CD4-positive, CD25-positive, alpha-beta regulatory T cell (primary cell): ENCODE measurements at regions not wholly inside any gene's neighbourhood (a gene's known extent, or its start where the extent isn't known, plus 50 kb on each side); places are given as distances from the start of the nearest gene placed in this dataset.

Experiments
- ATAC-seq, 2 donors: fragments of 150-1000 bp; cut with Tn5 transposase; one replicate each; pipeline ENCODE4 v1.10.0; 2021; ENCODE audit warnings: low read depth in 2 of 2, moderate number of reproducible peaks in 2 of 2, moderate library complexity in 1 of 2
- DNase-seq, 3 donors: peaks; one replicate each; pipeline versions ENCODE4 v3.0.0 to v3.0.0-alpha.2; 2012 to 2022; ENCODE audit warnings: mixed read lengths in 1 of 3
- H3K27ac ChIP-seq: one replicate; pipeline ENCODE4 v1.7.0; 2013; ENCODE audit warnings: mild to moderate bottlenecking, low read length; ENCODE audit not compliant: insufficient read depth, poor library complexity, severe bottlenecking
- H3K27me3 ChIP-seq: one replicate; pipeline ENCODE4 v1.7.0; 2013; ENCODE audit warnings: low read length; ENCODE audit not compliant: control insufficient read depth, insufficient read depth
- H3K36me3 ChIP-seq: one replicate; pipeline ENCODE4 v1.7.0; 2013; ENCODE audit warnings: mild to moderate bottlenecking, low read length, moderate library complexity; ENCODE audit not compliant: control insufficient read depth, insufficient read depth
- H3K4me1 ChIP-seq: 2 replicates; pipeline ENCODE4 v1.7.0; 2013; ENCODE audit warnings: mild to moderate bottlenecking, low read length; ENCODE audit not compliant: insufficient read depth, control insufficient read depth, poor library complexity, severe bottlenecking
- H3K4me3 ChIP-seq: one replicate; pipeline ENCODE4 v1.7.0; 2013; ENCODE audit warnings: low read depth, mild to moderate bottlenecking, low read length, moderate library complexity
- H3K9me3 ChIP-seq, 2 experiments: 1 replicate in 1 of 2; 2 replicates in 1 of 2; pipeline ENCODE4 v1.7.0; 2013; ENCODE audit warnings: low read length in 2 of 2, mild to moderate bottlenecking in 1 of 2, moderate library complexity in 1 of 2; ENCODE audit not compliant: control insufficient read depth in 2 of 2
- H3K27ac Mint-ChIP-seq, 3 donors: one replicate each; pipeline ENCODE4 v1.8.0; 2020 to 2022; ENCODE audit warnings: mild to moderate bottlenecking in 3 of 3, mixed read lengths in 3 of 3, moderate library complexity in 2 of 3
- H3K27me3 Mint-ChIP-seq: one replicate; pipeline ENCODE4 v1.8.0; 2022; ENCODE audit warnings: mild to moderate bottlenecking, mixed read lengths
- H3K36me3 Mint-ChIP-seq: one replicate; pipeline ENCODE4 v1.8.0; 2020; ENCODE audit warnings: mixed read lengths
- H3K4me1 Mint-ChIP-seq, 4 donors: one replicate each; pipeline ENCODE4 v1.8.0; 2020 to 2022; ENCODE audit warnings: mixed read lengths in 4 of 4, mild to moderate bottlenecking in 1 of 4
- H3K4me3 Mint-ChIP-seq, 4 donors: one replicate each; pipeline ENCODE4 v1.8.0; 2020 to 2022; ENCODE audit warnings: mild to moderate bottlenecking in 4 of 4, mixed read lengths in 4 of 4, moderate library complexity in 3 of 4
- H3K9me3 Mint-ChIP-seq, 7 donors: one replicate each; pipeline ENCODE4 v1.8.0; 2020 to 2022; ENCODE audit warnings: mixed read lengths in 7 of 7, mild to moderate bottlenecking in 3 of 7, moderate library complexity in 2 of 7

DNA sequence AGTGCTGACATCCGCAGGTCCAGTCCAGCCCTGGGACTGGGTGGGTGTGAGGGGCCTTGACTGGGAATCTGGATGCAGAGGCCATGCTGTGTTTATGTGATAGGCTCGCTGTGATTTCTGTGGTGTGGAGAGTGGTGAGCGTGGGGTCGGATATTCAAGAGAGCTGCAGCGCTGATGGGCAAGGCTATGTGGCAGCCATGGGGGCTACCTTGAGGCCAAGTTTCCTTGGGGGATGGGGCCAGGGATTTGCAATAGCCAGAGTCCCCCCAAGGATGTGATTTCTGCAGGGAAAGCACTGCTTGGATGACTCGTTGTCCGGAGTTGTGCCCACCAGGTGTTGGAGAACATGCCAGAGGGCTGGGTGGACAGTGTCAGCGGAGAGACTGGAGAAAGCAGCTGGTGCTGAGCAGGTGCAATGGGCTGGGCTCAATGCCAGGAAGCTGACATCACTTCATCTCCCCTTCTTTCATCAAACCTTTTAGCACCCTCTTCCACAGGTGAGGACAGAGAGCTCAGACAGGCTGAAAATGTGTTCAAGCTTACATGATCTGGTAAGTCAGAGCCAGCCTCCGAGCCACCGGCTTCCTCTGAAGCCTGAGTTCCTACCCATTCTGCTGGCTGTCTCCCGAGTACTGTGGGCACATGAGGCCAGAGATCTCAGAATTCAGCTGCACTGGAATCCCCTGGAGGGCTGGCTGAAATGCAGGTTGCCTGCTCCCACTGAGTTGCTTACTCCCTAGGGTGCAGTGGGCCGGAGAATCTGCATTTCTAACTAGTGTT is 132.9 kb downstream of the RHOU start:
- Histone ChIP-seq H3K4me1 (peaks cover 6% of the 10 kb centered on the region), H3K27ac (no peak overlapping the region), H3K36me3 (no peaks in the 10 kb centered on the region), H3K27me3 (no peaks in the 10 kb centered on the region), H3K4me3 (no peak overlapping the region), H3K9me3 (no peaks in the 10 kb centered on the region)
- no peaks in the 10 kb centered on the region for H3K27me3 Mint-ChIP-seq
- H3K27ac Mint-ChIP-seq = peak overlapping the region in 1 of 3 donors; percentile 39
- peaks cover 0 to 1% (median 0%) of the 10 kb centered on the region in 7 donors for H3K9me3 Mint-ChIP-seq
- ATAC-seq (no peak), DNase-seq (no peak)
- no peak overlapping the region for H3K4me3 Mint-ChIP-seq
- peaks cover 0 to 16% (median 3%) of the 10 kb centered on the region in 4 donors for H3K4me1 Mint-ChIP-seq
- H3K36me3 Mint-ChIP-seq = no peaks in the 10 kb centered on the region

DNA sequence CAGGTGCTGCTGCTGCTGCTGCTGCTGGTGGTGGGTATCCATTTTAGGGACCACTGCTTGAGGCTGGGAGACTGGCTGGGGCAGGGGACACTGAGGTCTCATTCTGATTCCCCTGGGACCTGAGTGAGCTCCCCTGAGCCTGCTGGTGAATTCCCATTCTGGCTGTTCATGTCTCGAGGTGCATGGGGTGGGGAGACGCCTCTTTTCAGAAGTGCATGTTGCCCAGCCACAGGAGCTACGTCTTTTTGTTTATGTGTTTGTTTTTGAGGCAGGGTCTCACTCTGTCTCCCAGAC is 133.4 kb downstream of the RHOU start:
- Histone ChIP-seq H3K36me3 (no peaks in the 10 kb centered on the region), H3K27ac (no peak overlapping the region), H3K4me1 (peaks cover 6% of the 10 kb centered on the region), H3K9me3 (no peaks in the 10 kb centered on the region), H3K27me3 (no peaks in the 10 kb centered on the region), H3K4me3 (no peak overlapping the region)
- Mint-ChIP-seq H3K4me3 (no peak overlapping the region), H3K9me3 (peaks cover 0 to 1% (median 0%) of the 10 kb centered on the region in 7 donors), H3K4me1 (peaks cover 0 to 10% (median under 1%) of the 10 kb centered on the region in 4 donors), H3K36me3 (no peaks in the 10 kb centered on the region), H3K27me3 (no peaks in the 10 kb centered on the region), H3K27ac (no peak overlapping the region)
- ATAC-seq = no peak
- no peak for DNase-seq

DNA sequence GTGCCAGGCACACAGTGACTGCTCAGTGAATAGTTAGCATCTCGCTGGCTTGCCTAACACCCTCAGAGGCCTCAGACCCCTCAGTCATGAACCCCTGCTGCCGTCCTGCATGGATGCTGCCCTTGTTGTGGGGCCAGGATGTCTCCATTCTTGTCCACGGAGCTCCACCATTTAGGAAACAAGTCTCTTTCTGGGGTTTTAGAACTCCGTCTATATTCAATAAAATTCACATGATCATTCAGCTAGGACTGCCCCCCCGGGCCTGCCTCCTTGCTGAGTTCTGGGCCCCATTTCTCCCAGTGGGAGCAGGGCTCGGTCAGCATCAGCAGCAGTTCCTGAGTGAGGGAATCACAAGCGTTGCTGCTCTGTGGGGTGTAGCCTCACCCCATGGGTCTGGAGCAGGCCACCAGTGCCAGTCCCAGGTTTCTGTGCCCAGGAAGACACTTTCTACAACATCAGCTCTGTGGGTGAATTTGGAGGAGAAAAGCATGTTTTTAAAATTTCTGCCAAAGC is 134.1 kb downstream of the RHOU start:
- no peak overlapping the region for H3K4me3 Mint-ChIP-seq
- H3K9me3 ChIP-seq = no peaks in the 10 kb centered on the region
- no peak for ATAC-seq
- H3K4me1 Mint-ChIP-seq = peaks cover 0 to 3% (median 0%) of the 10 kb centered on the region in 4 donors
- H3K4me3 ChIP-seq = no peak overlapping the region
- H3K36me3 ChIP-seq = no peaks in the 10 kb centered on the region
- H3K27me3 ChIP-seq = no peaks in the 10 kb centered on the region
- H3K4me1 ChIP-seq = peaks cover 2% of the 10 kb centered on the region
- no peak overlapping the region for H3K27ac Mint-ChIP-seq
- H3K27me3 Mint-ChIP-seq = no peaks in the 10 kb centered on the region
- no peaks in the 10 kb centered on the region for H3K36me3 Mint-ChIP-seq
- no peak overlapping the region for H3K27ac ChIP-seq
- peaks cover 0 to 1% (median 0%) of the 10 kb centered on the region in 7 donors for H3K9me3 Mint-ChIP-seq
- DNase-seq = no peak

DNA sequence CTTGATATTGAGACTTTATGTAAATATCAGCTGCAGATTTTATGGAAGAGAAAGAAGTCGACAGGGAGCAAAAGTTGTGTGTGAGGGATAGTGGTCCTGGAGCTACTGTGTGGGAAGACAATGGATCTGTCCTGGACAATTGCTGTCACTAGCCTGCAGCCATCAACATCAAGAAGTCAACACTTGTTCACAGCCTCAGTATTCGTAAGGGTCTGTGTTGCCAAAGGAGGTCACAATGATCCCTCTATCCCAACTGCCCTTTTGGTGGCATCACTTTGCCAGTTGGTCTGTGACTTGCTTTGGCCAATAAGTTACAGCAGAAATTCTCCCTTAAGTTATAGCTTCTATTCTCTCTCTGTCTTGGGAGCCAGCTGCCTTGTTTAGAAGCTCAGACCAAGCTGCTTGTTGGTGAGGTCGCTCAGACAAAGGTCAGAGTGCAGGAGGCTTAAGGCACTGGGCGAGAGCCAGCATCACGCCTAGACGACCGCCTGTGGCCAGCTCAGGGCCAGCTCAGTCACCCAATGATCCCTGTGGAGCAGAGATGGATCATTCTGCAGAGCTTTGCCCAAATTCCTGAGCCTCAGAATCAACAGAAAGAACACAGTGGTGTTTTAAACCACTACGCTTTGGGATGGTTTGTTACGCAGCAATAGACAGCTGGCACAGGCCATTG is 134.9 kb downstream of the RHOU start:
- H3K27me3 Mint-ChIP-seq = no peaks in the 10 kb centered on the region
- H3K4me3 ChIP-seq = no peak overlapping the region
- no peaks in the 10 kb centered on the region for H3K4me1 Mint-ChIP-seq
- DNase-seq (no peak), ATAC-seq (no peak)
- H3K36me3 ChIP-seq = no peaks in the 10 kb centered on the region
- no peaks in the 10 kb centered on the region for H3K9me3 ChIP-seq
- H3K27me3 ChIP-seq = no peaks in the 10 kb centered on the region
- H3K36me3 Mint-ChIP-seq = no peaks in the 10 kb centered on the region
- no peak overlapping the region for H3K27ac Mint-ChIP-seq
- H3K4me1 ChIP-seq = no peaks in the 10 kb centered on the region
- peaks cover 0 to 1% (median 0%) of the 10 kb centered on the region in 7 donors for H3K9me3 Mint-ChIP-seq
- no peak overlapping the region for H3K4me3 Mint-ChIP-seq
- no peak overlapping the region for H3K27ac ChIP-seq

DNA sequence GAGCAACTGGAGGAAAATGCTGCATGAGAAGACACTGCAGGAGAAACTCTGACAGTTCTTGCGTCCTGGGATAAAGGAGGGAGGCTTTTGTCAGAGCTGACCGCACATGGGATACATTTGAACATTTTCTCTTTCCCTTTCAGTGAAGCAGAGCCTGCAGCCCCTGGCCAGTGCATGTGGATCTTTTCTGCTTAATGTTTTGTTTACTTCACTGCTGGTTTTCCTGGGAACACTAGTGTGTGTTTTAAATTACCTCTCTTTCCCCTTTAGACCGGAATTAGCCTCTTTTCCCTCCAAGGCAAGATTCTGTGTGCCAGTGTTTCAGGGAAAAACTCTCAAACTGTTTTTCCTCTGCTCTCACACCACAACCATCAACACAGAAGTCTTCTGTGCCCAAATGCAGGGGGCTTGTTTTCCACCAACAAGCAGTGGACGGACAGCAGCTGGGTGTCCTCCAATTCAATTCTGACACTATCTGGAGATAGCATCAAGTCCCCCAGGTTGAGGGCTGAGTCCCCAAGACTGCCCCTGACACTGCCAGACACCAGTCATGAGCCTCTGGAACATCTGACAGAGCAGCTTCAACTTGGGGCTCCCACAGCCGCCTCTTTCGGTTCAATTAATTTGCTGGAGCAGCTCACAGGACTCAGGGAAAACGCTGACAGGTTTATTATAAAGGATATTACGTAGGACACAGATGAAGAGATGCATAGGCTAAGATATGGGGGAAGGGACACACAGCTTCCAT is 136.2 kb downstream of the RHOU start:
- no peaks in the 10 kb centered on the region for H3K9me3 ChIP-seq
- ATAC-seq (no peak), DNase-seq (no peak)
- no peaks in the 10 kb centered on the region for H3K27me3 ChIP-seq
- H3K4me3 ChIP-seq = no peak overlapping the region
- Mint-ChIP-seq H3K4me3 (no peak overlapping the region), H3K27me3 (no peaks in the 10 kb centered on the region), H3K27ac (no peak overlapping the region), H3K4me1 (no peaks in the 10 kb centered on the region), H3K9me3 (peaks cover 0 to 1% (median 0%) of the 10 kb centered on the region in 7 donors), H3K36me3 (no peaks in the 10 kb centered on the region)
- H3K27ac ChIP-seq = no peak overlapping the region
- H3K4me1 ChIP-seq = no peaks in the 10 kb centered on the region
- H3K36me3 ChIP-seq = no peaks in the 10 kb centered on the region

DNA sequence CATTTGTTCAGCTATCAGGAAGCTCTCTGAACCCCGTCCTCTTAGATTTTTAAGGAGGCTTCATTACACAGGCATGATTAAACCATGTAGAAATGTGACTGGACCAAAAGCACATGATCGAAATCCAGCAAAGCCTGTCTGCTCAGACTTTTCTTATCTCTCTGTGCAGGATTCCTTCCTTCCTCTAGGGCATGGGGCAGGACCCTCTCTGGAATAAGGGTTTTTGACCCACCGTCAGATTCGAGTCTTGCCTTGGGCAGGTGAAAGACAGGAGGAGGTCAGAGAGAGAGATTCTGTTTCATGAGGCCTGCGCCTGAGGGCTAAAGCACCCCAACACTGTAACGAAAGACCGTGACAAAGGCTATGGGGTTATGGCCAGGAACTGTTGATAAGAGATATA is 136.8 kb downstream of the RHOU start:
- Mint-ChIP-seq H3K4me3 (no peak overlapping the region), H3K9me3 (peaks cover 0 to 1% (median 0%) of the 10 kb centered on the region in 7 donors), H3K36me3 (no peaks in the 10 kb centered on the region), H3K27me3 (no peaks in the 10 kb centered on the region), H3K4me1 (no peaks in the 10 kb centered on the region), H3K27ac (no peak overlapping the region)
- DNase-seq (no peak), ATAC-seq (no peak)
- H3K4me1 ChIP-seq = no peaks in the 10 kb centered on the region
- H3K36me3 ChIP-seq = no peaks in the 10 kb centered on the region
- no peaks in the 10 kb centered on the region for H3K9me3 ChIP-seq
- no peaks in the 10 kb centered on the region for H3K27me3 ChIP-seq
- H3K4me3 ChIP-seq = no peak overlapping the region
- no peak overlapping the region for H3K27ac ChIP-seq

DNA sequence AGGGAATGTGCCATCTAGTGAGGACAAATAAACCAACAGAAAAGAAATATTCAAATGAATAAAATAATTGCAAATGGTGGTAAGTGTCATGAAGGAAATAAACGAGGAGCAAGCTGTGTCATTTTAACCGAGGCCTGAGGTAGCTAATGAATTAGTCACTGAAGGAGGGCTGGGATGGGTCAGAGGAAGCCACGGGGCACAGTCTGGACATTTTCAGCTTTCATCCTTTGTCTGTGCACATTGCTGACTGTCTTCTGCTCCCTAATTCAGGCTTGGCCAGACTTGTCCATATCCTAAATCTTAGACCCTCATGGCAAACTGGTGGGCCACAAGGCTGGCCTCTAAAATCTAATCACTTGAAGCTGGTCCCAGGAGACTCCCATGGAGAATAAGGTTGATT is 138.4 kb downstream of the RHOU start:
- H3K4me1 ChIP-seq = no peaks in the 10 kb centered on the region
- Mint-ChIP-seq H3K36me3 (no peaks in the 10 kb centered on the region), H3K4me3 (no peak overlapping the region), H3K27ac (peak overlapping the region in 1 of 3 donors; percentile 75), H3K9me3 (peaks cover 0 to 2% (median 0%) of the 10 kb centered on the region in 7 donors), H3K4me1 (no peaks in the 10 kb centered on the region), H3K27me3 (no peaks in the 10 kb centered on the region)
- H3K36me3 ChIP-seq = no peaks in the 10 kb centered on the region
- no peak for DNase-seq
- H3K27ac ChIP-seq = no peak overlapping the region
- H3K27me3 ChIP-seq = no peaks in the 10 kb centered on the region
- H3K4me3 ChIP-seq = no peak overlapping the region
- H3K9me3 ChIP-seq = no peaks in the 10 kb centered on the region
- no peak for ATAC-seq
